Astrocyte of the spinal cord (primary cell): ENCODE measurements at regions not wholly inside any gene's neighbourhood (a gene's known extent, or its start where the extent isn't known, plus 50 kb on each side); places are given as distances from the start of the nearest gene placed in this dataset.

Experiments used
- DNase-seq: peaks from one replicate; pipeline ENCODE4 v3.0.0; 2011; ENCODE audit warnings: low read depth, low spot score
- H3K4me3 ChIP-seq: 2 replicates; pipeline ENCODE4 v1.5.1; 2011; ENCODE audit warnings: low read depth, mild to moderate bottlenecking, low read length, moderate library complexity
- in situ Hi-C: cut with HindIII; loops from 2 replicates; pipeline ENCODE4 v1.10.0; 2017; ENCODE audit warnings: low sequenced_read_pairs
- TF ChIP-seq, protein P1 (sequence below): IDR thresholded peaks from 2 replicates; pipeline ENCODE4 v1.5.1; 2012; ENCODE audit warnings: low read depth, mild to moderate bottlenecking, low read length, inconsistent platforms

- DNase-seq, result no peak
- in situ Hi-C loops, result no loop called here
Observed at GRCh38 chr18:56337507-56337906, 300.9 kb downstream of the TXNL1 start.

DNA sequence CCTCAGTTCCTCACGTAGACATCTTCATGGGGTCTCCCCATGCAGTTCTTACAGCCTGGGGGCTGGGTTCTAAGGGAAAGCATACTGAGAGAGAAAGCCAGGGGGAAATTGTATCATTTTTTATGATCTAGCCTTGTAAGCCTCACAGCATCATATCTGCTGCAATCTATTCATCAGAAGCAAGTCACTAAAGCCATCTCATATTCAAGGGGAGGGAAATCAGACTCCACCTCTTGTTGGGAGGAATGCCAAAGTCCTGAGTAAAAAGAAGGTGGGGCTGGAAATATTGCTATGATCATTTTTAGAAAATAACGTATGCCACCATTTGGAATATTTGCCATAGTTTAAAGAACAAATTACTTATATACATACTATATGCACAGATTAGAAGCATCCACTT lies 304.6 kb downstream of the TXNL1 start:
- no peak overlapping the region for H3K4me3 ChIP-seq
- TF ChIP-seq, protein P1, sequence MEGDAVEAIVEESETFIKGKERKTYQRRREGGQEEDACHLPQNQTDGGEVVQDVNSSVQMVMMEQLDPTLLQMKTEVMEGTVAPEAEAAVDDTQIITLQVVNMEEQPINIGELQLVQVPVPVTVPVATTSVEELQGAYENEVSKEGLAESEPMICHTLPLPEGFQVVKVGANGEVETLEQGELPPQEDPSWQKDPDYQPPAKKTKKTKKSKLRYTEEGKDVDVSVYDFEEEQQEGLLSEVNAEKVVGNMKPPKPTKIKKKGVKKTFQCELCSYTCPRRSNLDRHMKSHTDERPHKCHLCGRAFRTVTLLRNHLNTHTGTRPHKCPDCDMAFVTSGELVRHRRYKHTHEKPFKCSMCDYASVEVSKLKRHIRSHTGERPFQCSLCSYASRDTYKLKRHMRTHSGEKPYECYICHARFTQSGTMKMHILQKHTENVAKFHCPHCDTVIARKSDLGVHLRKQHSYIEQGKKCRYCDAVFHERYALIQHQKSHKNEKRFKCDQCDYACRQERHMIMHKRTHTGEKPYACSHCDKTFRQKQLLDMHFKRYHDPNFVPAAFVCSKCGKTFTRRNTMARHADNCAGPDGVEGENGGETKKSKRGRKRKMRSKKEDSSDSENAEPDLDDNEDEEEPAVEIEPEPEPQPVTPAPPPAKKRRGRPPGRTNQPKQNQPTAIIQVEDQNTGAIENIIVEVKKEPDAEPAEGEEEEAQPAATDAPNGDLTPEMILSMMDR, result no peak
- in situ Hi-C loops, result no loop called here
- no peak for DNase-seq

More at GRCh38 chr18:56337507-56337906, 300.9 kb downstream of the TXNL1 start:
- no peak overlapping the region for H3K4me3 ChIP-seq
- TF ChIP-seq, protein P1, result no peak

DNA sequence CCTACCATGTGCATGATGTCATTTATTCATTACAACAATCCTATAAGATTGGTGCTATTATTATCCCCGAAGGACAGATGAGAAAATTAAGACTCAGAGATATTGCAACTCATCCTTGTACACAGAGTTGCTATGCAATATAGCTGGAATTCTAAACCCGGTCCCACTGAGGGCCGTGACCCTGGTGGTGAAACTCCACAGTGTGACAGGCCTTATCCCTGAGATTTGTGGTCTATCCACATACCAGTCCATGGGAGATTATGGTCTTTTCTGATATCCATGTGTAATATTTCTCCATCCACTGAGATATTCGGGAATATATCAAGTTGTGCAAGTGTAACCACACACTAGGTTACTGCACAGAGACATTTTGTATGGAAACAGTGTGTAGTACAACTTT lies 305.2 kb downstream of the TXNL1 start:
- in situ Hi-C loops, result no loop called here
- TF ChIP-seq, protein P1, result no peak
- DNase-seq, result no peak
- no peak overlapping the region for H3K4me3 ChIP-seq

- in situ Hi-C loops, result no loop called here
- TF ChIP-seq, protein P1, result no peak
- DNase-seq, result no peak
- H3K4me3 ChIP-seq, result no peak overlapping the region
Observed at GRCh38 chr18:56332371-56332770, 306.0 kb downstream of the TXNL1 start.

DNA sequence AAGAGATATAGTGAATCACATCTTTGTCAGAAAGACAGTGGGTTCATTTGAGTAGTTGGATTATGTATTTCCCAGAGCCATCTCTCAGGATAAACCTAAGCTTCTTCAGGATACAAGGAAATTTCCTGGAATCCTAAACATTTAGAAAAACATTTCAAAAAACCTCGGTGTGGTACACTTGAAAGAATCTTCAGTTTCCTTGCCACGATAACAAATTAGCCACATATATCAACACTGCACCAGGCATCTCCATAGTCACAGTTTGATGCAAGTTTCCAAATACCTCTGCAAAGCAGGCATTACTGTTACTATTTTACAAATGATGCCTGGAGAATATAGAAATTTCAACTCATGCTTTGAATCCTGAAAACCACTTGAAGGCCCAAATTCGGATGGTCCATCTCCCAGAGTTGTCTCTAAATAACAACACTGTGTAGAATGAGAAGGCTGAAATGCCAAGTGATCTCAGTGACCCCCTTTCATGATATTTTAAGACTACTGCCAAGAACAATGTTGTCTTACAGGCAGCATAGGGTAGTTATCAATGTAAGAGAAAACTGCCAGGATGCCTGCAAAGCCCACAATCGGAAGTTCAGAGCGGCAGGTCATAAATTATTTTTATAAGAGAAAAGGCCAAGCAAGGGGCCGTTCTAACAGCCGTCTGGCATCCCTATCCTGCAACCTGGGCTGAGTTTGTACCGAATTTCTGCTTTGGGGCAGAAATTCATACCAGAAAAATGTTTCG lies 307.9 kb downstream of the TXNL1 start:
- H3K4me3 ChIP-seq, result no peak overlapping the region
- in situ Hi-C loops, result no loop called here
- DNase-seq, result no peak
- TF ChIP-seq, protein P1, result no peak

- no peak overlapping the region for H3K4me3 ChIP-seq
- TF ChIP-seq, protein P1, result no peak
- in situ Hi-C loops, result no loop called here
- DNase-seq, result no peak
Observed at GRCh38 chr18:56329536-56329935, 308.9 kb downstream of the TXNL1 start.
